Fibroblast of lung (primary cell): ENCODE measurements at regions not wholly inside any gene's neighbourhood (a gene's known extent, or its start where the extent isn't known, plus 50 kb on each side); places are given as distances from the start of the nearest gene placed in this dataset.

Experiments
- DNase-seq, 2 donors: peaks; one replicate each; pipeline versions ENCODE4 v3.0.0 to v3.0.0-alpha.2; 2010; ENCODE audit warnings: low read depth in 2 of 2
- H2AFZ ChIP-seq: 2 replicates; pipeline ENCODE4 v1.5.1; 2012; ENCODE audit warnings: low read length, control low read depth, inconsistent platforms
- H3K27ac ChIP-seq: 2 replicates; pipeline ENCODE4 v1.5.1; 2011; ENCODE audit warnings: low read length, control low read depth; ENCODE audit not compliant: insufficient read depth
- H3K27me3 ChIP-seq: 2 replicates; pipeline ENCODE4 v1.5.1; 2011; ENCODE audit warnings: mild to moderate bottlenecking, low read length; ENCODE audit not compliant: control insufficient read depth, insufficient read depth
- H3K36me3 ChIP-seq: 2 replicates; pipeline ENCODE4 v1.5.1; 2011; ENCODE audit warnings: low read length; ENCODE audit not compliant: control insufficient read depth, insufficient read depth
- H3K4me1 ChIP-seq: 2 replicates; pipeline ENCODE4 v1.5.1; 2011; ENCODE audit warnings: low read length; ENCODE audit not compliant: control insufficient read depth, insufficient read depth; ENCODE audit errors: extremely low read depth
- H3K4me2 ChIP-seq: 2 replicates; pipeline ENCODE4 v1.5.1; 2011; ENCODE audit warnings: low read length, control low read depth; ENCODE audit not compliant: insufficient read depth; ENCODE audit errors: extremely low read depth
- H3K4me3 ChIP-seq, 4 experiments: fragments of 200-600 bp in 1 of 4; sonication (generic) in 1 of 4; replicated peaks in 1 of 4; 2 replicates each; pipeline ENCODE4 v1.5.1; 2011 to 2016; ENCODE audit warnings: low read length in 4 of 4, low read depth in 3 of 4, mild to moderate bottlenecking in 3 of 4, control low read depth in 2 of 4, inconsistent platforms in 1 of 4, mixed read lengths in 1 of 4; ENCODE audit not compliant: insufficient read depth in 1 of 4; ENCODE audit errors: control extremely low read depth in 1 of 4
- H3K79me2 ChIP-seq: 2 replicates; pipeline ENCODE4 v1.5.1; 2012; ENCODE audit warnings: mild to moderate bottlenecking, low read length, inconsistent platforms; ENCODE audit not compliant: control insufficient read depth, insufficient read depth
- H3K9ac ChIP-seq: 2 replicates; pipeline ENCODE4 v1.5.1; 2011; ENCODE audit warnings: mild to moderate bottlenecking, low read length, control low read depth; ENCODE audit not compliant: insufficient read depth
- H3K9me3 ChIP-seq: 2 replicates; pipeline ENCODE4 v1.5.1; 2012; ENCODE audit warnings: low read depth, low read length; ENCODE audit not compliant: control insufficient read depth, insufficient read depth
- H4K20me1 ChIP-seq: 2 replicates; pipeline ENCODE4 v1.5.1; 2011; ENCODE audit warnings: low read length; ENCODE audit not compliant: control insufficient read depth, insufficient read depth; ENCODE audit errors: extremely low read depth
- EZH2 ChIP-seq: IDR thresholded peaks from 2 replicates; pipeline ENCODE4 v1.5.1; 2012; ENCODE audit warnings: low read length, control low read depth, mild to moderate bottlenecking; ENCODE audit errors: missing control alignments
- TF ChIP-seq, protein P1 (sequence below), 2 donors: IDR thresholded peaks in 1 of 2; conservative IDR thresholded peaks in 1 of 2; 1 replicate in 1 of 2; 2 replicates in 1 of 2; pipeline ENCODE4 v1.5.1; 2011 to 2012; ENCODE audit warnings: low read length in 2 of 2, control low read depth in 1 of 2, inconsistent platforms in 1 of 2, low read depth in 1 of 2, mild to moderate bottlenecking in 1 of 2

DNA sequence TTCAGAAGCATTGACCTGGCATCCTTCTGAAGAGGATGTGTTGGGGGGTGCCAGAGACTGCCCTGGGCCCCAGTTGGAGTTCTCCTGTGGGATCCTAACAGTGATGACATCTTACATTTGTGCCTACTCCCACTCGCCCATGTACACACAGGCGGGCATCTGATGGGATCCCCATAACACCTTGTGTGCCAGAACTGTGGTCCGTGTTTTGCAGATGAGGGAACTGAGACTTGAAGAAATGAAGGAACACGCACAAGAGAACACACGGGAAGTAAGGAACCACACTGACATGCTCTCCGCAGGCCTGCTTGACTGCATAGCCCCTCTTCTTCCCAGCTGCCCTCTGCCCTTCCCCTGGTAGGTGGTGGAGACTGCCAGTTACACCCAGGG, 255.3 kb downstream of the MYCN start:
- Histone ChIP-seq H3K9ac (no peak overlapping the region), H3K9me3 (no peaks in the 10 kb centered on the region), H3K4me2 (no peak overlapping the region), H4K20me1 (no peaks in the 10 kb centered on the region), H3K79me2 (no peaks in the 10 kb centered on the region), H3K36me3 (no peaks in the 10 kb centered on the region), H3K27me3 (no peaks in the 10 kb centered on the region), H2AFZ (no peak overlapping the region), H3K4me1 (no peaks in the 10 kb centered on the region), H3K27ac (no peak overlapping the region), H3K4me3 (no peak overlapping the region)
- TF ChIP-seq, protein P1, sequence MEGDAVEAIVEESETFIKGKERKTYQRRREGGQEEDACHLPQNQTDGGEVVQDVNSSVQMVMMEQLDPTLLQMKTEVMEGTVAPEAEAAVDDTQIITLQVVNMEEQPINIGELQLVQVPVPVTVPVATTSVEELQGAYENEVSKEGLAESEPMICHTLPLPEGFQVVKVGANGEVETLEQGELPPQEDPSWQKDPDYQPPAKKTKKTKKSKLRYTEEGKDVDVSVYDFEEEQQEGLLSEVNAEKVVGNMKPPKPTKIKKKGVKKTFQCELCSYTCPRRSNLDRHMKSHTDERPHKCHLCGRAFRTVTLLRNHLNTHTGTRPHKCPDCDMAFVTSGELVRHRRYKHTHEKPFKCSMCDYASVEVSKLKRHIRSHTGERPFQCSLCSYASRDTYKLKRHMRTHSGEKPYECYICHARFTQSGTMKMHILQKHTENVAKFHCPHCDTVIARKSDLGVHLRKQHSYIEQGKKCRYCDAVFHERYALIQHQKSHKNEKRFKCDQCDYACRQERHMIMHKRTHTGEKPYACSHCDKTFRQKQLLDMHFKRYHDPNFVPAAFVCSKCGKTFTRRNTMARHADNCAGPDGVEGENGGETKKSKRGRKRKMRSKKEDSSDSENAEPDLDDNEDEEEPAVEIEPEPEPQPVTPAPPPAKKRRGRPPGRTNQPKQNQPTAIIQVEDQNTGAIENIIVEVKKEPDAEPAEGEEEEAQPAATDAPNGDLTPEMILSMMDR (conservative IDR thresholded peaks at IDR 0.05 in 1 of 2, IDR thresholded peaks at IDR 0.05 in 1 of 2; ENCODE audit: low read depth in 1 of 2, low read length in 2 of 2): no peak
- no peak for TF ChIP-seq EZH2
- no peak for DNase-seq

DNA sequence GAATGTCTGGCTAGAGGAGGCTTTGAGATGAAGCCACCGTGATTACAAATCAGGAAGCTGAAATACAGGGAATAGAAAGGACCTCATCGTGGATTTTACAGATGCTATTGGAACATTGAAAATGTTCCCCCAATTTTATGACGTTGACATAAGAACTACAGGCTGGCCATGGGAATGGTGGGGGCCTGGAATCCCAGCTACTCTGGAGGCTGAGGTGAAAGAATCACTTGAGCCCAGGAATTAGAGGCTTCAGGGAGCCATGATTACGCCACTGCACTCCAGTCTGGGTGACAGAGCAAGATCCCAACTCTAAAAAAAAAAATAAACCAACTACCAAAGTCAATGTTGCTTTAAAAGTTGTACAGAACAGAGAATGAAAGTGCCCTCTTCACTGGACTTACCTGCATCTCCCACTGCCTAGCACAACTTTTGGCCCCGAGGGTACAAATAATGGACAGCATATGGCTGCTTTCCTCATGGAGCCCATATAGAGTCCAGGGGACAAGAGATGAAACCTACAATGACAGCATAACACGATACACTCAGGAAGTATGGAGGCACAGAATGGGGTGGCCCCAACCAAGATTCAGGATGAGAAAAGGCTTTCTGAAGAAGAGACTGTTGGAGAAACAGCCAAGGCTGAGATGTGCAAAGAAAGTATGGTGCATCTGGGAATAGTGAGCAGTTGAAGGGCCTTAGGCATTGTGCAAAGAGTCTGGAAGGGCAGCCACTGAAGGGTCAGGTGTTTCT, 254.8 kb downstream of the MYCN start:
- Histone ChIP-seq H3K4me3 (no peak overlapping the region), H3K79me2 (no peaks in the 10 kb centered on the region), H3K4me1 (no peaks in the 10 kb centered on the region), H3K4me2 (no peak overlapping the region), H3K9me3 (no peaks in the 10 kb centered on the region), H4K20me1 (no peaks in the 10 kb centered on the region), H3K36me3 (no peaks in the 10 kb centered on the region), H3K9ac (no peak overlapping the region), H2AFZ (no peak overlapping the region), H3K27me3 (no peaks in the 10 kb centered on the region), H3K27ac (no peak overlapping the region)
- no peak for DNase-seq
- no peak for TF ChIP-seq EZH2
- TF ChIP-seq, protein P1 (conservative IDR thresholded peaks at IDR 0.05 in 1 of 2, IDR thresholded peaks at IDR 0.05 in 1 of 2; ENCODE audit: low read depth in 1 of 2, low read length in 2 of 2): no peak

DNA sequence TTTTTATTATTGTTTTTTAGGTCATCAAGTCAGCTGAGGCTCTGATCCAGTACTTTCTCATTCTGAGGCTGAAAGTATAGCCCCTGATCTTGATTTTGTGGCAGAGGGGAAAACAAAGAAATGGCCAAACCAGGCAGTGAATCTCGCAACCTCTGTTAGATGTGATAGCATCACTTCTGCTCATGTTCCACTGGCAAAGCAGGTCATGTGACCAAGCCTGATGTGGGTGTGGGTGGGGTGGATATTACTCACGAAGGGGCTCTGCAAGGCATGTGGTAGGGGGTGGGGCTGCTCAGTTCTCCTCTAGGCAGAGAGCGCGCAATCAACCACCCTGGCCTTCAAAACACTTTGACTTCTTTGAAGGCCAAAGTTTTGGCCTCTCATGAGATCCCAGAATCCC, 254.2 kb downstream of the MYCN start:
- no peaks in the 10 kb centered on the region for H3K9me3 ChIP-seq
- DNase-seq: no peak
- no peaks in the 10 kb centered on the region for H3K4me1 ChIP-seq
- H3K36me3 ChIP-seq: no peaks in the 10 kb centered on the region
- H3K4me3 ChIP-seq: no peak overlapping the region
- no peaks in the 10 kb centered on the region for H3K79me2 ChIP-seq
- no peaks in the 10 kb centered on the region for H4K20me1 ChIP-seq
- H3K4me2 ChIP-seq: no peak overlapping the region
- H3K9ac ChIP-seq: no peak overlapping the region
- H3K27ac ChIP-seq: no peak overlapping the region
- no peaks in the 10 kb centered on the region for H3K27me3 ChIP-seq
- TF ChIP-seq EZH2: no peak
- TF ChIP-seq, protein P1 (conservative IDR thresholded peaks at IDR 0.05 in 1 of 2, IDR thresholded peaks at IDR 0.05 in 1 of 2; ENCODE audit: low read depth in 1 of 2, low read length in 2 of 2): no peak
- H2AFZ ChIP-seq: no peak overlapping the region
